ENCODE measurements at regions not wholly inside any gene's neighbourhood (a gene's known extent, or its start where the extent isn't known, plus 50 kb on each side); places are given as distances from the start of the nearest gene placed in this dataset.

DNA sequence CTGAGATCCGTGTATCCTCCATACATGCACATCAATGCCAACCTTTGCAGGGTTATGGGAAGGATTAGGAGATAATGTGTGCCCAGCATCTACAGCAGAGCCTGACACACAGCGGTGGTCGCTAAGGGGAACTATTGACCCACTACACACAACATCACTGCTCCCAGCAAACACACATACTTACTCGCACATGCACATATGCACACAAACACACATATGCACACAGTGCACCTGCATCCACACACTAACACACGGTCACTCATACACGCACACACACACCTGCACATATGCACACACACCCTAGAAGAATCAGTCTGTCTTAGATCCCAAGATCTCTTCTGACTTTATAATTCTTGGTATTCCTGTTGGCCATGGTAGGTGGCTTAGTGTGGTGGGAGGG is 118.3 kb downstream of the GYPC start:
- TF ChIP-seq, protein P1, sequence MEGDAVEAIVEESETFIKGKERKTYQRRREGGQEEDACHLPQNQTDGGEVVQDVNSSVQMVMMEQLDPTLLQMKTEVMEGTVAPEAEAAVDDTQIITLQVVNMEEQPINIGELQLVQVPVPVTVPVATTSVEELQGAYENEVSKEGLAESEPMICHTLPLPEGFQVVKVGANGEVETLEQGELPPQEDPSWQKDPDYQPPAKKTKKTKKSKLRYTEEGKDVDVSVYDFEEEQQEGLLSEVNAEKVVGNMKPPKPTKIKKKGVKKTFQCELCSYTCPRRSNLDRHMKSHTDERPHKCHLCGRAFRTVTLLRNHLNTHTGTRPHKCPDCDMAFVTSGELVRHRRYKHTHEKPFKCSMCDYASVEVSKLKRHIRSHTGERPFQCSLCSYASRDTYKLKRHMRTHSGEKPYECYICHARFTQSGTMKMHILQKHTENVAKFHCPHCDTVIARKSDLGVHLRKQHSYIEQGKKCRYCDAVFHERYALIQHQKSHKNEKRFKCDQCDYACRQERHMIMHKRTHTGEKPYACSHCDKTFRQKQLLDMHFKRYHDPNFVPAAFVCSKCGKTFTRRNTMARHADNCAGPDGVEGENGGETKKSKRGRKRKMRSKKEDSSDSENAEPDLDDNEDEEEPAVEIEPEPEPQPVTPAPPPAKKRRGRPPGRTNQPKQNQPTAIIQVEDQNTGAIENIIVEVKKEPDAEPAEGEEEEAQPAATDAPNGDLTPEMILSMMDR (IDR thresholded peaks at IDR 0.05): no peak
- no peak for TF ChIP-seq POLR2A (IDR thresholded peaks at IDR 0.05)
